NCI-H69 (cell line): ENCODE measurements at regions not wholly inside any gene's neighbourhood (a gene's known extent, or its start where the extent isn't known, plus 50 kb on each side); places are given as distances from the start of the nearest gene placed in this dataset.

Source experiments
- DNase-seq: peaks from one replicate; lab custom pipeline; 2025; lab: John Stamatoyannopoulos, UW

DNA sequence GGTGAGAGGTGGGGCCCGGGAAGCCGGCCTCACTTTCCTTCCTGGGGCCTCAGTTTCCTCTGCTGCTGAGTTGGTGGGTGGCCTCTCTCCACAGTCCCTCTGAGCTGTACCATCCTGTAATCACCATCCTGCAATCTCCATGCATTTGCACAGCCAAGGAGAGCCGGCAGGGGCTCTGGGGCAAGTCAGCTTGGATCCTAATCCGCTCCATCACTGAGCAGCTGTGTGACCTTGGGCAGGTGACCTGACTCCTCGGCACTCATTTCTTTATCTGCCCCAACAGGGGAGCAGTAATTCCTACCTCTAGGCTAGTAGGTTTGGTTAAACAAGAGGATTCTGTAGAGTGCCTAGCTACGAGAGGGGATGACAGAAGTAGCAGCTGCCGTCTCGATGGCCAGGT lies 88.2 kb upstream of the ZNF618 start:
- DNase-seq, result no peak

DNA sequence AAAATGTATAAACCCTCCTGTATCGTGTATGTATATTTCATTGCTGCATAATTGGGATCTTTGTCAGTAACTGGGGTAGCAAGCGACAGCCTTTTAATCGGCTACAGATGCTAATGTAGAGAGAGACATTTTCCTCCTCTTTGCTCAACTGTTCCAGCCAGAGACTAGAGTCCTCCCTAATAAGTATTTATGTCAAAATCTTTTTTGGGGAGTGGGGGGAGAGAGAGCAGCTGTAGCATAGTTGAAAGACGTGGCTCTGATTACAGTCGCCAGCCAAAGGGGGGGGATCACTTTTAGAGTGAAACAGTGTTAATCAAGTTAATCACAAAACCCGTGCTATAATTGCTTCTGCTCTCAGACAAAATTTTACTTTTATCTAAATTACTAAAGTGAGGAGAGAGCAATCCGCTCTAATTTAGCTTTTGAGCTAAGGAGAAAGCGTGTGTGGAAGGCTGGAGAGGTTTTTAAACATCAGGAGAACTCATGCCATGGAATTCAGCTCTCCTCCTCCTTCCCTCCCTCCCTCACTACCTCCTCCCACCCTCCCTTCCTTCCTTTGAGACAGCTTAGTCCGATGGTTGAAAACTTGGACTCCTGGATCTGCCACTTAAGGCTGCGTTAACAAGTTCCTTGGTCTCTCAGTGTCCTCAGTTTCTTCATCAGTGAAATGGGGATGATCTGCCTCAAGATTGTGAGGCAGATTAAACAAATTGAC lies 87.3 kb upstream of the ZNF618 start:
- no peak for DNase-seq

DNA sequence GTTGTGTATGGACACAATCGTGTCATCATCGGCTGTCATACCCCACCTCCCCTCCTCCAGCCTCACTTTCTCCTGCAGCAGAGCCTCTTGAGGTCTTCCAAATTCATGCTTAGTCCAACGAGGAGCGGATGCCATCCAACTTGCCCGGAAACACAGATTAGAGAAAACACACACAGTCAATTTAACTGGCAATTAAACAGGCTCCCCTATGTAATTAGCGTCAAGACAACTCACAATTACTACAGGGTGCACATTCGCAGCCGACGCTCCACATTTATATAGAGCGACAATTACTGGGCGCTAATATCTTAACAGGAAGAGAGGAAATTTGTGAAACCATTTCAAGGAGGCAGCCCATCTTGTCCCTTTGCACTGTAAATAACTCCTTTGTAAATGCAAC lies 86.0 kb upstream of the ZNF618 start:
- DNase-seq, result peak; percentile 45

DNA sequence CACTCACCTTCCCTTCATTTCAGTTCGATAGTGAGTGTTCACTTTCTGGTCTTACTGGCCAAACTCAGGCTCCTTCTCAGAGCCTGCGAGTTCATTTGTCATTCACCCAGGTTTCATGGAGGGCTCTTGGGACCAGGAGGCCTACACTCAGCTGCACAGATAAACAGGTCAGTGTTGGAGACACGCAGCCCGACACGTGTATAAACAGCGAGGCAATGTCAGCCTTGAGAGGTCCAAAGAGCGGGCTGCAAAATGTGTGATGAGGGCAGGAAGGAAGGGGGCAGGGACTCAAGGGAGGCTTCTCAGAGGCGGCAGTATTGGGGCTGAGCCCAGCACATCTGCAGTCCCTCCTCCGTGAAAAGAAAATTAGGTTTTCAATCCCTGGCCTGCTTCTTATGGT lies 82.6 kb upstream of the ZNF618 start:
- no peak for DNase-seq

DNA sequence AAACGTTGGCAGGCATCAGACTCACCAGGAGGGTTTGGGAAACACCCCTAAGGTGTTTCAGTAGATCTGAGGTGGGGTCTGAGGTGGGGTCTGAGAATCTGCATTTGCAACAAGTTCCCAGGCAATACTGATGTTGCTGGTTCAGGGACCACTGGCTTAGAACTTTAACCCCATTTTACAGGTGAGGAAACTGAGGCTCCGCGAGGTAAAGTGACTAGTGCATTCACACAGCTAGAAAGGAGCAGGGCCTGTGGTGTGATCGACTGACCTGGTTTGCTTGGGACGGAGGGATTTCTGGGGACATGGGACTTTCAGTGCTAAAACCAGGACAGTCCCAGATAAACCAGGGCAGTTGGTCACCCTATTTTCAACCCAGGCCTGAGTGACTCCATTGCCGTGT lies 81.4 kb upstream of the ZNF618 start:
- no peak for DNase-seq

DNA sequence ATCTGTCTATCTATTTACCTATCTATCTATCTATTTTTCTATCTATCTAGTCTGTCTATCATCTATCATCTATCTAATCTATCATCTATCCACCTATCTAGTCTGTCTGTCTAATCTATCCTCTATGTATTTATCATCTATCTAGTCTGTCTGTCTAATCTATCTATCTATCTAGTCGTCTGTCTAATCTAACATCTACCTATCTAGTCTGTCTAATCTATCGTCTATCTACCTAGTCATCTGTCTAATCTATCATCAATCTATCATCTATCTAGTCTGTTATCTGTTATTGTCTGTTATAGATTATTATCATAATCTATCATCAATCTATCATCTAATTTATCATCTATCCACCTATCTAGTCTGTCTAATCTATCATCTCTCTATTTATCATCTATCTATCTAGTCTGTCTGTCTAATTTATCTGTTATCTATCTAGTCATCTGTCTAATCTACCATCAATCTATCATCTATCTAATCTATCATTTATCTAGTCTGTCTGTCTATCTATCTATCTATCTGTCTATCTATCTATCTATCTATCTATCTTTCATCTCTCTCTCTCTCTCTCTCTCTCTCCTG lies 80.2 kb upstream of the ZNF618 start:
- DNase-seq, result no peak

DNA sequence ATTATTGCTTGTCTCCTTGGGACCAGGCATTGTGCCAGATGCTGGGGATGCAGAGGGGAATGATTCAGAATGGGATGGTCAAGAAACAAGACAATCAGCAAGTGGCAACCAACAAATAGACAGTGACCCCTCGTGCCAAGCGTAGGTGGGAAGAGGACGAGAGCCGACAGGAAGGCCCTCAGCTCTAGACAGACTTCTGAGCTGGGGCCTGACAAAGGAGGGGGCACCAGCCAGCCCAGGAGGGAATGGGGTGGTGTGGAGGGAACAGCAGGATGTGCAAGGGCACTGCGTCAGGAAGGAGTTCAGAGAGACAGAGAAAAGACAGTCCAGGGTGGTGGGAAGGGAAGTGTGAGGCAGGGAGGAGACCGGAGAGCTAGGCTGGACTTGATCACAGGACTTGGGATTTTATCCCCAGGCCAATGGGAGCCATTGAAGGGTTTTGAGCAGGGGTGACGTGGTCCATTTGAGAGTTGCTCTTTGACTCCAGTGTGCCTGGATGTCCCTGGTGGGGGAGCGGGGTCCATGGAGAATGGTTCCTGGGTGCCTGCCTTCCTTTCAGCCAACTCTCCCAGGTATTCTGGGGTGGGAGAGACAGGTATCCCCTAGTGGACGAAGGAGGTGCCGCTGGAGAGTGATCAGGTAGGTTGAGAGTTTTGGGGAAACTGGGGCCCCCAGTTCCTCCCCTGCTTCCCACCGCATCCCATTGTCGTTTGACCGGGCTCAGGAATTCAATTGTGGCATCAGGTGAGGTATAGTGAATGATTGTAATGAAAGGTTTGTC lies 79.3 kb upstream of the ZNF618 start:
- no peak for DNase-seq

DNA sequence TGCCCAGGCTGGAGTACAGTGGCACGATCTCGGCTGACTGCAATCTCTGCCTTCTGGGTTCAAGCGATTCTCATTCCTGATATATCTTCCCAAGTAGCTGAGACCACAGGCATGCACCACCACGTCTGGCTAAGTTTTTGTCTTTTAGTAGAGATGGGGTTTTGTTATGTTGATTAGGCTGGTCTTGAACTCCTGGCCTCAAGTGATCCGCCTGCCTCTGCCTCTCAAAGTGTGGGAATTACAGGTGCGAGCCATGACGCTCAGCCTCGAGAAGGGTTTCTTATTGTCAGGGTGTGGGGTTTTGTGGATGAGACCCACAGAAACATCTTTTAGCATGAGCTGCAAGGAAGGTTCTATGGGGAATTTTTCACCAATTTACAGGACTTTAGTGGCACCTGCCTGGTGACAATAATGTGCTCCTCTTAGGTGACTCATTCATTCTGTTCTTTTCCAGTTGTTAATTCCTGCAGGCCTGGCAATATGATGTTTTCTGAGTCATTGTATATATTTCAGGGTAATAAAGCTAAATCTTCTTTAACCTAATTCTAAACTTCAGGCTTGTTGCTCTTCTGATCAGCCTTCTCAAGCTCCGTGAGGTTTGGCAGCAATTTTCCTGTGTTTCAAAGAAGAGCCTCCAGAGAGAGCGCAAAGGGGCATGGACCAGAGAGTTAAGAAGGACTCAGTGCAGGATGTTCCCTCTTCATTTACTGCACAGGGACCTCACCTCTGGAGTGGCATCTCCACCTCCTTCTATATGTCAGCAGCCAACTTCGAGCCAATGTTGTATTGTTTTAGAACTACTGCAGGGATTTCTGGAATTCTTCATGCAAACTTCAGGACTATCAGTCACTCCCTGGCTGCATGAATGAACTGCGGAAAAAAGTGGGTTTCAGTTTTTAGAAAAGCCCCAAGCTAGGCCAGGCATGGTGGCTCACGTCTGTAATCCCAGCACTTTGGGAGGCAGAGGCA lies 77.8 kb upstream of the ZNF618 start:
- no peak for DNase-seq

DNA sequence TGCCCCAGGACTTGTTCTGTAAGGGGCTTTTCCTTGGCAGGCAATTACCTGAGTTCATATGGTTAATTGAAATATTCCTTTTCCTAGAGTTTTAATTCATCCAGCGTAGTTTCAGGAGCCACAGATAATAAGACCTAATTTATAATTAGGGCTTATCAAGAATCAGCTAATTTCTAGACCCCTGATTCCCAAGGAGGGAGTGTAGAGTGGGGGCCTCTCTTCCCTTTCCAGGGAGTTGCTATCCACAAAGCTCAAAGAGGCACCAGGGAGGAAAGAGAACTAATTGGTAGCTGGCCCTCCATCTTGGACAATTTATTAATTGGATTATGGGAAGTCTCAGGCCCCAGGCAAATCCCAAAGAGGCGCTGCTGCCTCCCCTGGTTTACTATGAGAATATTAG lies 75.8 kb upstream of the ZNF618 start:
- no peak for DNase-seq

DNA sequence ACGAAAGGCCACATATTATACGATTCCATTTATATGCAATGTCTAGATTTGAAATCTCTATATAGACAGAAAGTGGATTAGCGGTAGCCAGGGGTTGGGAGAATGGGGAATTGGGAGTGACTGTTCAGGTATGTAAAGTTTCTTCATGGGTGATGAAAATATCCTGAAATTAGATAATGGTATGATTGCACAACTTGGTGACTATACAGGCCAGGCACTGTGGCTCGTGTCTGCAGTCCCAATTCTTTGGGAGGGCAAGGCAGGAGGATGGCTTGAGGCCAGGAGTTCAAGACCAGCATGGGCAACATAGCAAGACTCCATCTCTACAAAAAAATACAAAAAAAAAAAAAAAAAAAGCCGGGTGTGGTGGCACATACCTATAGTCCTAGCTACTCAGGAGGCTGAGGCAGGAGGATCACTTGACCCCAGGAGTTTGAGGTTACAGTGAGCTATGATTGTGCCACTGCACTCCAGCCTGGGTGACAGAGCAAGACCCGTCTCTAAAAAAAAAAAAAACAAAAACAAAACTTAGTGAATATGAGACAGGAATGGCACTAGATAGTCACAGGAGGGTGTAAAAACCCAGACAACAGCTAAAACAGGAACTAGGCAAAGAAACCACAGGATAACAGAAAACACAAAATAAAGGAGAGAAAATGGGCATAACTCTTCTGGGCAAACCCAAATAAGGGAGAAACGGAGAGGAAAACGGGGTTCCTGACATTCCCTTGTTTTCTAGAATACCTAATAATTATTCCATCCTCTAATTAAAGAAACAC lies 72.1 kb upstream of the ZNF618 start:
- DNase-seq, result no peak

DNA sequence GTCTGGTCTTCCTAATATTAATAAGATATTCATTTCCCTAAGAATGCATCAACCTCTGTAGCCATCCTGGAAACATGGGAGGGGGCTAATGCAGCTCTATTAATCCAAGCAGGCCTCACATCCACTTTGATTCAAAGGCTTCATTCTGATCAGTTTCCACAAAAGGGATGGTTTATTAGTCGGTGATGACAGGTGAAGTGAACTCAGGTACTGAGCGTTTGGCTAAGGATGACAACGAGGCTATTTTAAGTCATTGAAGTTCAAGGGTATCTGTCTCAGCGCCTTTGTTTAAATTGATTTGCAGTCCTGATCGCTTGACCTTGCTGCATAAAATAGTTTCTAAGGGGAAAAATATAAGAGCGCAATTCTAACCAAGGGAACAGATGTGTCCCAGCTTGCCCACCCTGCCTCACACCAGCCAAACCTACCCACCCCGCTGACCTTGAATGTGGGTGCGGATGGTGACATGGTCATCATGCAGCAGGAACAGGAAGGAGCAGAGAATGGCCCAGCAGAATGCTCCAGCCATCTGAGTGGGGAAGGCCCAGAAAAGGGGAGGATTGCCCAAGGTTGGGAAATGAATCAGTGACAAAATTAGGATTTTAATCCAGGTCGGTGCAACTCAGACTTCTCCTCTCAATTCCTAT lies 70.5 kb upstream of the ZNF618 start:
- no peak for DNase-seq

DNA sequence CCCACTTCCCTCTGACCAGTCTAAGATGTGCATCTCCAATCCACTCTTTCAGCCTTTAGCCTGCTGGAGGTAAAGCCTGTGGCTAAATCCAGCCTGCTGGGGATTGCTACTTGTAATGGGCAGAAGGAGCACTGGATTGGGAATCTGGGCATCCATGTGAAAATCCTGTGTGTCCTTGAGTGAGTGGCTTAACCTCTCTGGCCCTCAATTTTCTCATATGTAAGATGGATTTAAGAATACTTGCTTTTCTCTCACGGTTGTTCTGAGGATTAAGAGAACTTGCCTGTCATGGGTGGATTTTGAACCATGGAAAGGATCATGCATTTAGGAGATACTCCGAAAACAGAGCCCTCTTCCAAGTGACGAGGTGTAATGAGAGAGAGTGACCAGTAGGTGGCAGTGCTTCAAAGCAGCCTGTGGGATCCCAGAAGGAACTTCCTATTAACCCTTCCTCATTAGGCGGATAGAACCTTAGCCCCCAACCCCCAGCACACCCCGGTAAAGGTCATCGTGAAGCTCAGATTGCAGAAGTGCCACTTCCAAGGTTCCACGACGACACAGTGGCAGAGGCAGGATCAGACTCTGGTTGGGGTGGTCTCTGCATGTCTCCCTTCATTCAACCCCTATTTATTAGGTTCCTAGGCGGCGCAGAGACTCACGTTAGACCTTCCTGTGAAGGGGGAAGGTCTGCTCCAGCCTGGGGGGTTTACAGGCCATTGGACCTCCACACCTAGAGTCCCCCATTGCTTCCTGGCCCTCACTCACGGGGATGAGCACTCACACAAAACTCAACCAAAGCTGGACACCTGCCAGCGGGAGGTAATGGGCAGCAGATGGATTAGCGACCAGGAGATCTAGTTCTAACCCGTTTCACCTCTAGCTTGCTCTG lies 68.7 kb upstream of the ZNF618 start:
- DNase-seq, result peak; percentile 40

DNA sequence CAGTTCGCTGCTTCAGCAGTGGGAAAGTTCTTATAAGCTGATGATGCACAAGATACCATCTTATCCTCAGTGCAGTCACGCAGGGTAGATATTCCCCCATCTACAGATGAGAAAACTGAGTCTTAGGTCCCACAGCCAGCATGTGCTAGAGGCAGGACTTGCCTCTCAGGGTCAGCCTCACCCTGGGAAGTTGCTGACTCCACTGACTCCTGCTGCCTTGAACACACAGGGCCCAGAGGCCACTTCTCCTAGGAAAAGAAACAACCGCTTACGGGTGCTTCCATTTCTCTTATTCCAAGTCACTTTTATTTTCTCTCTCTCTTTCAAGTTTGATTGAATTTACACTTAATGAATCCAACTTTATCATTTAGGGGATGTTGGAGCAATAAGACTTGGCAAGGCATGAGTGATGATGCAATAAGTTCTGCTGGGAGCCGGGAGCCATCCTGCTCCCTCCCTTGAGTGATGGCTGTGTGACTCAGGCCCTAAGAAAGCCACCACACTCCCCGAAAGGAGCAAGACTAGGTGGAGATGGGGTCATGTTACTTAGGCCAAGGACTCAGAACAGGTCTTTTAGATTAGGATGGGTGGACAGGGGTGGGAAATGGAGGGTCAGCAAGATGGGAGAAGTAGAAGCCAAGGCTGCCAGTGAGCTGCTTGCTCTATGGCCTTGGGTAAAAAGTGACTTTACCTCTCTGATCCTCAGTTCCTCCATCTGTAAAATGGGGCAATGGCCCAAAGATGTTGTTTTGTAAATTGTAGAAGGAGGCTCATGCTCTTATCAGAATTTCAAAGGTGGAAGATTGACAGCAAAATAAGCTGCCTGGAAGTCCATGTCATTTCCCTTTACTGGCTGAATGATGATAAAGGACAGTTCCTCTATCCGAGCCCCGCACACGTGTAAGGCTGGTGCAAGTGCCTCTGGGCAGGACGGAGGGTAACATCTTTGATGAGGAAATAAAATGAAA lies 67.4 kb upstream of the ZNF618 start:
- no peak for DNase-seq

DNA sequence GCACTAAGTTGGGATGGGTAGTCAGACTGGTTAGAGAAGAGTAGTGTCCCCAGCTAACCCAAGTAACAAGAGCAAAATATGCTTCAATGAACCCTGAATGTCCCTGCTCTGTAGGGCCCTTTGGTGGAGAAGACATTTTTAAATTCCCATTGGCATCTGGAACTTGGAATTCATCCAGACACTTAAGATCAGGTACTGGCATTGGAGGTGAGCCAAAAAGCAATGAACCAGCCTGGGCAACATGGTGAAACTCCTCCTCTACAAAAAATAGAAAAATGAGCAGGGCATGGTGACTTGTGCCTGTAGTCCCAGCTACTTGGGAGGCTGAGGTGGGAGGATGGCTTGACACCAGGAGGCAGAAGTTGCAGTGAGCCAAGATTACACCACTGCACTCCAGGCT lies 58.9 kb upstream of the ZNF618 start:
- no peak for DNase-seq

DNA sequence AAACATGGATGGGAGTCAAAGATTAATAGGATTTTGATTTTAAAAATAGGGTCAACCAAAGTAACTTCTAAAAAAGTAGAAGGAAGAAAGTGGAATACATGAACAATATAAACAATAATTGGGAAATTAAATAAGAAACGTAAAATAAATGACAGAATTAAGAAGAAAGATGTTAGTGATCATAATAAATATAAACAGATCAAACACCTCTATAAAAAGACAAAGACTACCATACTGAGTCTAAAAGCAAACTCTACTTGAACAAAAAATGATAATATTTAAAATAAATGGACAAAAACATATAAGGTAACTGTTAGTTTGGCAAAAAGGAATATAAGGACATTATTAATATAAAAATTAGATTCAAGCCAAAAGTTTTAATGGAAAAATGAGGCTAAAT lies 57.7 kb upstream of the ZNF618 start:
- no peak for DNase-seq

DNA sequence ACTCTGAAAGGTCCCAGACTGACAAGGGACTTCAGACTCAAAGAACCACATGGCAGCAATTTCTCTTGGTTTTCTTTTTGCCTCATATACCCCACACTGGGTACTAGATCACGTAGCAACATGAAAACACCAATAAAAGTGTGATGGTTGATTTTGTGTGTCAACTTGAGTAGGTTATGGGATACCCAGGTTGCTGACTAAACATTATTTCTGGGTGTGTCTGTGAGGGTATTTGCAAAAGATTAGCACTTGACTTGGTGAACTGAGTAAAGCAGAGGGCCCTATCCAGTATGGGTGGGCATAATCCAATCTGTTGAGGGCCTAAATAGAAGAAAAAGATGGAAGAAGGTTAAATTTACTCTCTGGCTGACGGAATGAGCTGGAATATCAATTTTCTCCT lies 53.8 kb upstream of the ZNF618 start:
- DNase-seq, result no peak

DNA sequence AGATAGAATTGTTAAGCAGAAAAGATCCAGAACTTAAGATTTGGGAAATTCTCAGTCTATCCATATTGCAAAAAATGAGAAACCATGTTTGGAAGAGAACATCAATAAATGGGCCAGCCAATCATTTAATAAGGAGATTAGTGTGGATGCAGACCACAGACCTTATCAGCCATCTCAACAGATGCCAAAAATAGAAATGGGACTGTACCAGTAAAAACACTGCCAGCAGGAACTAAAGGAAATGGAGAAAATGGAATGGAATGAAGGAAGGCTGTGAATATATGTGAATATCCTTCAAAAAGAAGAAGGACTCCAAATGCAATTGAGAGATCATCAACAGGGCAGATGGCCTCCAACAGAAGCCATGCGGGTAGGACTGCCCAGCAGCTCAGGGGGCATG lies 52.7 kb upstream of the ZNF618 start:
- DNase-seq, result no peak
